ENCODE measurements at regions not wholly inside any gene's neighbourhood (a gene's known extent, or its start where the extent isn't known, plus 50 kb on each side); places are given as distances from the start of the nearest gene placed in this dataset.

DNA sequence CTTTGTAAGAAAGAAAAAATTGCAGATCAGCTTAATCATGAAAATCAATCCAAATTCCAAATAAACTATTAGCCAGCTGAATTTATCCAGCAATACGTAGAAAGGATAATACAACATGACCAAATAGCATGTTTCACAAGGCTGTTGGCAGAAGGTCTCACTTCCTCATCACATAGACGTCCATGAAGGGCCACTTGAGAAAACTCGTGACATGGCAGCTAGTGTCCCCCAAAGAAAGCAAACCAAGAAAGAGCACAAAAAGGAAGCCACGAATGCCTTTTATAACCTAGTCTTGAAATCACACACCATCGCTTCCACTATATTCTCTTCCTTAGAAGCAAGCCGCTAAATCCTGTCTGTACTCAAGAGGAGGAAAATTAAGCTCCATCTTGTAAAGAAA lies 105.6 kb upstream of the NRBF2 start:
- no peak overlapping the region for H3K27ac Mint-ChIP-seq
- TF ChIP-seq, protein P1, sequence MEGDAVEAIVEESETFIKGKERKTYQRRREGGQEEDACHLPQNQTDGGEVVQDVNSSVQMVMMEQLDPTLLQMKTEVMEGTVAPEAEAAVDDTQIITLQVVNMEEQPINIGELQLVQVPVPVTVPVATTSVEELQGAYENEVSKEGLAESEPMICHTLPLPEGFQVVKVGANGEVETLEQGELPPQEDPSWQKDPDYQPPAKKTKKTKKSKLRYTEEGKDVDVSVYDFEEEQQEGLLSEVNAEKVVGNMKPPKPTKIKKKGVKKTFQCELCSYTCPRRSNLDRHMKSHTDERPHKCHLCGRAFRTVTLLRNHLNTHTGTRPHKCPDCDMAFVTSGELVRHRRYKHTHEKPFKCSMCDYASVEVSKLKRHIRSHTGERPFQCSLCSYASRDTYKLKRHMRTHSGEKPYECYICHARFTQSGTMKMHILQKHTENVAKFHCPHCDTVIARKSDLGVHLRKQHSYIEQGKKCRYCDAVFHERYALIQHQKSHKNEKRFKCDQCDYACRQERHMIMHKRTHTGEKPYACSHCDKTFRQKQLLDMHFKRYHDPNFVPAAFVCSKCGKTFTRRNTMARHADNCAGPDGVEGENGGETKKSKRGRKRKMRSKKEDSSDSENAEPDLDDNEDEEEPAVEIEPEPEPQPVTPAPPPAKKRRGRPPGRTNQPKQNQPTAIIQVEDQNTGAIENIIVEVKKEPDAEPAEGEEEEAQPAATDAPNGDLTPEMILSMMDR (IDR thresholded peaks at IDR 0.05), result no peak
- ATAC-seq (ENCODE audit: low read depth) (no peak), DNase-seq (no peak)
- no peak overlapping the region for H3K4me3 Mint-ChIP-seq
- POLR2A ChIA-PET, result interaction anchor here (0.6 kb wide), 2 partner anchors 217 to 240 kb away, joined by 3 to 4 read pairs; no protein-coding TSS in a partner anchor
- no peaks in the 10 kb centered on the region for H3K36me3 Mint-ChIP-seq (ENCODE audit: low read depth)
- H3K4me1 Mint-ChIP-seq, result no peaks in the 10 kb centered on the region
- H3K27me3 Mint-ChIP-seq, result peaks cover 4% of the 10 kb centered on the region
- no peaks in the 10 kb centered on the region for H3K9me3 Mint-ChIP-seq
- intact Hi-C loops (cut with micrococcal nuclease), result no loop called here
- CTCF ChIA-PET, result no interaction called here

GRCh38 chr10:63021225-63021624 lies 111.9 kb upstream of the NRBF2 start:
- Mint-ChIP-seq H3K9me3 (no peaks in the 10 kb centered on the region), H3K27ac (no peak overlapping the region), H3K4me3 (no peak overlapping the region), H3K27me3 (peaks cover 10% of the 10 kb centered on the region), H3K4me1 (no peaks in the 10 kb centered on the region), H3K36me3 (ENCODE audit: low read depth) (no peaks in the 10 kb centered on the region)
- no peak for DNase-seq
- ChIA-PET POLR2A (no interaction called here), CTCF (no interaction called here)
- no peak for ATAC-seq (ENCODE audit: low read depth)
- TF ChIP-seq, protein P1 (IDR thresholded peaks at IDR 0.05), result no peak
- intact Hi-C loops (cut with micrococcal nuclease), result no loop called here

GRCh38 chr10:63013755-63014154 lies 119.4 kb upstream of the NRBF2 start:
- ChIA-PET CTCF (no interaction called here), POLR2A (interaction anchor here (0.6 kb wide), 1 partner anchor 196 kb away, joined by 7 read pairs; no protein-coding TSS in a partner anchor)
- Mint-ChIP-seq H3K27ac (no peak overlapping the region), H3K36me3 (ENCODE audit: low read depth) (no peaks in the 10 kb centered on the region), H3K4me3 (no peak overlapping the region), H3K27me3 (no peaks in the 10 kb centered on the region), H3K4me1 (no peaks in the 10 kb centered on the region), H3K9me3 (no peaks in the 10 kb centered on the region)
- DNase-seq (no peak), ATAC-seq (ENCODE audit: low read depth) (no peak)
- TF ChIP-seq, protein P1 (IDR thresholded peaks at IDR 0.05), result no peak
- intact Hi-C loops (cut with micrococcal nuclease), result no loop called here

GRCh38 chr10:63012623-63013022 lies 120.5 kb upstream of the NRBF2 start:
- Mint-ChIP-seq H3K4me3 (no peak overlapping the region), H3K27ac (no peak overlapping the region), H3K27me3 (no peaks in the 10 kb centered on the region), H3K9me3 (no peaks in the 10 kb centered on the region), H3K36me3 (ENCODE audit: low read depth) (no peaks in the 10 kb centered on the region), H3K4me1 (no peaks in the 10 kb centered on the region)
- ATAC-seq (ENCODE audit: low read depth) (no peak), DNase-seq (no peak)
- intact Hi-C loops (cut with micrococcal nuclease), result no loop called here
- TF ChIP-seq, protein P1 (IDR thresholded peaks at IDR 0.05), result no peak
- ChIA-PET CTCF (no interaction called here), POLR2A (no interaction called here)

- DNase-seq, result no peak
- TF ChIP-seq, protein P1 (IDR thresholded peaks at IDR 0.05), result no peak
- POLR2A ChIA-PET, result no interaction called here
- CTCF ChIA-PET, result interaction anchor here (1.3 kb wide), 1 partner anchor 156 kb away, joined by 3 read pairs; no protein-coding TSS in a partner anchor
- ATAC-seq (ENCODE audit: low read depth), result no peak
- no peaks in the 10 kb centered on the region for H3K9me3 Mint-ChIP-seq
- H3K4me3 Mint-ChIP-seq, result no peak overlapping the region
- peaks cover 7% of the 10 kb centered on the region for H3K27me3 Mint-ChIP-seq
- intact Hi-C loops (cut with micrococcal nuclease), result no loop called here
- H3K4me1 Mint-ChIP-seq, result no peaks in the 10 kb centered on the region
- H3K27ac Mint-ChIP-seq, result no peak overlapping the region
- no peaks in the 10 kb centered on the region for H3K36me3 Mint-ChIP-seq (ENCODE audit: low read depth)
Measured at GRCh38 chr10:63010203-63010602, 122.9 kb upstream of the NRBF2 start.
